ENCODE measurements at regions not wholly inside any gene's neighbourhood (a gene's known extent, or its start where the extent isn't known, plus 50 kb on each side); places are given as distances from the start of the nearest gene placed in this dataset.

DNA sequence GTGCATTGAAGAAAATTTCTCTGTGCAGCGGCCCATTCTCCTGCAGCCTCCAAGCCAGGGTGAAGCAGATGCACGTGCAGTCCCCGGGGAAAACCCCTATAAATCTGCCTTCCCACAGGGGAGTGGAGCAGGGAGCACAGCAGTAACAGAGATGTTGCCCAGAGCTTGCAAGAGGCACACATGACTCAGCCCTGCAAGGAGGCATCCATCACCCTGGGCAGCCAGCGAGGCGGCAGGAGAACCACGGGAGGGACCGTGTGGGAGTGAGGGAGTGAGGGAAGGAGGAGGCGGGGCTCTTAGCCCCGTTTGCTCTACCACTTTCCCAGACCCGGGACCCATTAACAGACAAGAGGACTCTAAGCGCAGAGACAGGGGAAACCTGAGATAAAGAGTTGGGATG, 96.2 kb upstream of the ARAP3 start:
- no peak for DNase-seq (ENCODE audit: low spot score)

GRCh38 chr5:141777711-141778110, 95.7 kb upstream of the ARAP3 start:
- no peak for DNase-seq (ENCODE audit: low spot score)

GRCh38 chr5:141777130-141777529, 95.1 kb upstream of the ARAP3 start:
- DNase-seq (ENCODE audit: low spot score) = no peak

DNA sequence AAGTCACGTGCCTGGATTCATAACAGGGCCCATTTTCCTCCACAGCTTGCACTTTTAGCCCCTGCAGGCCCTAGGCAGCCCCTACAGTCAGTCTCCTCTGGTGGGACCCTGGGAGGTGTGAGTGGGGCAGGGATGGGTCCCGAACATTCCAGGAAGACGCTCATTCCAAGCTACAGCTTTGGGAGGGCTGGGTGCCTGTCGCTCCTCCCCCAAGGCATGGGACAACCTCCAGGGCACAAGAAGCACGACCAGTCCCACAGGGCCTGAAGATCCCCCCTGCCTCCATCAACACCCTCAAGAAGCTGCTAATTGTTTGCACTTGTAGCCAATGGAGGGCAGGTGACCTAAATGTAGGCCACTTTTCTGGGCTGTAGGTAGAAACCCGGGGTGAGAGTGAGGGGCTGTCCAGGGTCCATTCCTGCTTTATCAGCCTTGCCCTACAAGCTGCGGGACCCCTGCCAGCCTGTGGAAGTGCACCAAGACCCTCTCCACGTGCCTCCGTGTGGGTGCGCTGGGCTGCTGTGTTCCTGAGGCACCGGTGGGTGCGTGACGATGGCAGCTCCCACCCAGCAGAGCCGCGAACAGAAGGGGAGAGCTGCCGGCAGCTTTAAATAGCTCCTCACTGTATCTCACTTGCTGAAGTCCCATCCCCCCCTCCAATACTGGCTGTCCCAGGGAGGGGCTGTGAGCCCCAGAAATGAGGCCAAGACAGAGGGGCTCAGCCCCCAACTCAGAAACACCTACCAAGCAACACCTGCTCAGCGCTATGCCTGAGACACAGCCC, 91.9 kb upstream of the ARAP3 start:
- no peak for DNase-seq (ENCODE audit: low spot score)

DNA sequence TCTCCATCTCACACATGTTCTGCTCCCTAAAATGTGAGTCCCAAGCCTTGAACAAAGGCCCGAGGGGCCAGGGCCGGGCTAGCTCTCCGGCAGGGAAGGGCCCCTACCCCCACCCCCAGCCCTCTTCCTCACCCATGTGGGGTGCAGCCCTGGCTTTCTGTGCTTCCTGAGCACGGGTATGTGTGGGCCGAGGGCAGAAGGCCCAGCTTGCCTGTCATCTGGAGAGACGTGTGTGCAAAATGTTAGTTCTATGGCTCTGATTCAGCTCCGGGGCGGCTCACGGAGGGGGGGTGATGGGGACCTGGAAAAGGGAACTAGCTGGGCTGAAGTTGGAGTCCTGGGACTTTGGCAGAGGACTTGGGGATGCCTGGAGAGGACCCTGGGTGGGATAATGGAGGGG, 90.3 kb upstream of the ARAP3 start:
- peak; percentile 56 for DNase-seq (ENCODE audit: low spot score)

DNA sequence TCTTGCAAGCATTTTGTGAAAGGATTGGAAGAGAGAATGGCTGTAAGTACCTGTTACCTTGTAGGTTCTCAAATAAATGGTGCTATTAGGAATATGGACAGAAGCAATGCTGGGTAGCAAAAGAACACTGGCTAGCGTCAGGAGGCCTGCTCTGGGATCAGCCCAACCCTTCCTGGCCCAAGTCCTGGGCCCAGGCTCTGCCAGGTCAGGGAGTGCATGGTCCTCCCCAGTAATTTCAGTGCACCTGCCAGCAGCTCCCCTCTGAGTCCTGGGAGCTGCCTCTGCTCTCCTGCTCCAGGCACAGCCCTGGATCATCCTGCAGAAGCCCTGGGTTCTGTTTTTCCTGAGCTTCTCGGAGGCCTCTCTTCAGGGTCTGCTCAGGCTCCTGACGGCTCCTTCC, 89.5 kb upstream of the ARAP3 start:
- DNase-seq (ENCODE audit: low spot score) = no peak

DNA sequence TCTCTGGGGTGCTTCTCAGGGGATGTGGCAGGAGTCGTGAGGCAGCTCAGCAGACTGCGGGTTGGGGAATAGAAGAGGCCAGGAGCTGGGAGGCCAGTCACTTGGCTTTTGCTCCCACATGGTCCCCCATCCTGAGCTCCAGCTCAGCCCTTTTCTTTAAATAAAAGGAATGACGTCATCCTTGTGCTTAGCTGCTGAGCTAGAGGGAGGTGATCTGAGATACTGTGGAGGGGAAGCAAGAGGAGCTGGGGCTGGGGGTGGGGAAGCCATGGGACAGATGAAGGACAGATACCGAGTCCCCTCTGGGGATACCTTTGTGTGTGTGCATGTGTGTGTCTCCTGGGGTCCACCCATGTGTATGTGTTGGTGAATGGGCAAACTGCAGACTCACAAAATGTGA, 89.0 kb upstream of the ARAP3 start:
- DNase-seq (ENCODE audit: low spot score) = no peak

DNA sequence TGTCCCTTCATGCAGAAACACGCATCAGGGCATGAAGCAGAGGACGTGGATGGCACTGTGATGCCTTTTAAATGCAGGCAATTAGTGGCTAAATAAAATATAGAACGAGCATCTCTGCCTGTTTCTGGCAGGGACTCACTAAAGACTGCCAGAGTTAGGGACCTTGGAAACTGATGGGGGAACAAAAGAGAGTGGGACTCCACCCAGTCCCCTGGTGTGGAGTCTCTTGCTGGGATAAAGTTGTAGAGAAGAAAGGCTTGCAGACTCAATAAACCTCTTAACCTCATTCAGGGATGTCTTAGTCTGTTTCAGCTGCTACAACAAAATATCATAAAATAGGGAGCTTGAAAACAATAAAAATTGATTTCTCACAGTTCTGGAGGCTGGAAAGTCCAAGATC, 87.6 kb upstream of the ARAP3 start:
- no peak for DNase-seq (ENCODE audit: low spot score)

DNA sequence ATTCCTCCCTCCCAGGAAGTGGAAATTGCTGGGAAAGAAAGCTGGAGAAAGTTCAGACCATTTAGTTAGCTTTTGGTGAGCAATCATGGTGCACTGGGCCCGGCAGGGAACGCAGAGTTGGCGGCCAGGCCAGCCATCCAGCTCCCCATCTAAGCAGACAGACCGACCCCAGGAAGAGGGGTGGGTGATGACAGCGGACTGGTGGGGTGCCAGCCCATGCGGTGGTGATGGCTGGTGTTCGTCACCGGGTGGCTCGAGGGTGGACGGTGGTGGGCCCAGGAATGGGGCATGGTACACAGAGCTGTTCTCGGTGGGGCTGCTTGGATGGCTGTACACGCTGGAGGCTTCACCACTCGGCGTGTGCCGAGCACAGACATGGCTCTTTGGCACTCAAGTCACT, 85.6 kb upstream of the ARAP3 start:
- DNase-seq (ENCODE audit: low spot score) = no peak

GRCh38 chr5:141765896-141766551, 84.0 kb upstream of the ARAP3 start:
- no peak for DNase-seq (ENCODE audit: low spot score)

- peak; percentile 40 for DNase-seq (ENCODE audit: low spot score)
Measured at GRCh38 chr5:141763541-141763940, 81.5 kb upstream of the ARAP3 start.

DNA sequence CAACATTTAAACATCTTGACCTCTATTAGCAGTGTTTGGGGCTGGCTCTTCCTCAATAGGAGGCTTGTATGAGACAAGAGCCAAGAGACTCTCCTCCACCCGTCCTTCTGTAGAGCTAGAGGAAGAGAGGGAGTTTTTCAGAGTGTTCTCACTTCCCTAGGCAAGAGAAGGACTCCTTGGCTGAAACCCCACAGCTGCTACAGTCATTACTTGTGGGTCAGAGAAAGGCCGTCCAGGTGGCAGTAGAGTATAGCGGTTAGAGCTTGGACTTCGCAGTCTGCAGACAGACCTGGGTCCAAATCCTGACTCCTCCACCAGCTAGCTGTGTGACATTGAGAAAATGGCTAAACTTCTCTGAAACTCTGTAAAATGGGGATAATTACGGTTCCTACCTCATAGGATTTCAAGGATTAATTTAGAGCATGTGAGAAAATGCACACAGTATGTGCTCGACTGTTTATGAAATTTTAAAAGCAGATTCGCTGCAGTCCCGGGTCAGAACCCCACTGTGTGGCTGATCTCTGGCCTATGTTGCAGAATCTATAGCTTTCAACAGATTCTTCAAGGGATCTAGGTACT, 80.8 kb upstream of the ARAP3 start:
- no peak for DNase-seq (ENCODE audit: low spot score)

DNA sequence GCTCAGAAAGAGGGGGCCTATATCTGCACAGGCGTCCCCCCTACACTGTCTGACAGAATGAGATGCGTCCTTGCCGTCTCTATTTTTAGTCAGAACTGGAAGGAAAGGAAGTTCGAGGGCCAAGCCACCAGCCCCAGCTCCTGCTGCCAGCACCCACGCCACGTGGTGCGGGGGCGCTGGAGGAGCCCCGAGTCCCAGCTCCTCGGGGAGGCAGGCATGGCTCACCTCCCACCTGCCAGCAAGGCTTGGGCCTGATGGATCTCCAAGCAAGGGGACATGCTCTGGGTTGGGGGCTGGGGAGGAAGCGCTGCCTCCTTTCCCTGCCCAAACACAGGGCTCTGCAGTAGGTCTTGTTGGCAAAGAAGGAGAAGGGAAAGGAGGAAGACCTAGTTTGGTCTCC, 80.3 kb upstream of the ARAP3 start:
- DNase-seq (ENCODE audit: low spot score) = no peak

DNA sequence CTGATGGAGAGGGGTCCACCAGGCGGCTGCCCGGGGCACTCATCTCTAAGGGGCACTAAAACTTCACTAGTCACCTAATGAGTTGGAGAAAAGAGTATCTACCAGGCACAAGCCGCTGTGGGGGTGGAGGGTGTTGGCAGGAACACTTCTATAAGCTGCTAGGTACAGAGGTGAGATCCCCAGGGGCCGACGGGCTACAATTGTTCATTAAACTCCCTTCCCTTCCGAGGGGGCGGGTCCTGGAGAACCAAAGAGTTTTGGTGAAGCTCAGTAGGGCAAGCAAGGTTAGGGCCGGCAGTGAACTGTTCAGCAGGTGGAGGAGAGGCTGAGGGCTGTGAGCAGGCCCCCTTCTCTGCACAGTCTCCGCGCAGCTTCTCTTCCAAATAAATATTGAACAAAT, 78.7 kb upstream of the ARAP3 start:
- no peak for DNase-seq (ENCODE audit: low spot score)

DNA sequence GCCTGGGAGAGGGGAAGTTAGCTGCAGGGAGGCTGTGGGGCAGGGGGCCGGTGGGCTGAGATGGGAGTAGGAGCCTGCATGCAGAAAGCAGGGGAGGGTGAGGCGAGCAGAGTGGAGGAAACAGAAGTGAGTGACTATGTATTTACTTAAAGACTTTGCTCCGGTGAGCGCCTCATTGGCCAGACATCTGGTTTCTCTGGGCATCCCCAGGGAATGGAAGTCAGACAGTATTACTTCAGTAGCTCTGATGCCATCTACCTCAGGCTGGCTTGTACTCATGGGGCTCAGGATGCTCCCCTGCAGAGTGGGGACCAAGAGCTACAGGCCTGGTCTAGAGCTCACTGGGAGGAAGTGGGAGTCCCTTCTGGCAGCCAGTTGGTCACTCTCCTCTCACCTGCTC, 78.2 kb upstream of the ARAP3 start:
- no peak for DNase-seq (ENCODE audit: low spot score)

DNA sequence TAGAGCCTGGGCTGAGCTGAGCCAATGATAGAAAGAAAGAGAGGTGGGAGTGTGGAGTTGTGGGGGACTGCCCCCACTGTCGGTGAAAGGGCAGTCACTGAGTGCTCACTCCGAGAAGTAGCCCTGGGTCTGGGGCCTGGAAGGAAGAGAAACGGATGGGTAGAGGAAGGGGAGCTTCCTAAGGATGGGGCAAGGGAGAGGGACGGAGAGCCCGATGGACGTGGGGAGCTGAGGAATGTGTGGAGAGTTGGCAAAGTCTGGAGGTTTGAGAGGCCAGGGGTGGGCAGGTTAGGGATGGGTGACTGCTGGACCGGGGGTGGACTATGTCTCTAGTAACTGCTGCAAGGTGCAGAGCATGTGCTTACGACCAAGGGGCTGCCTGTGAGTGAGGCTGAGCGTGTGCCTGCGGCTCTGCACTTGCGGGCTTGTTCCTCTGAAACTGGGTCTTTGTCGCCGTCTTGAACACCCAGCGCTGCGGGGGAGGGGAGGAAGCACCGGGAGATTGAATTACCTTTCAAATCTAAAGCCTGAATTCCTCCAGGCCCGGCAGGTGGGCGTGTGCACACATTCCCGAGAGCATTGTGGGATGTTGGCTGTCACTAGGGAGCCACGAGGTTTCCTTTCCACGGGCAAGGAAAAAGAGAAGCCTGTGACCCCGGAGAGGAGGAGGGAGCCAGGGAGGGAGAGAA, 76.4 kb upstream of the ARAP3 start:
- DNase-seq (ENCODE audit: low spot score) = no peak

- no peak for DNase-seq (ENCODE audit: low spot score)
Measured at GRCh38 chr5:141757402-141757801, 75.4 kb upstream of the ARAP3 start.

DNA sequence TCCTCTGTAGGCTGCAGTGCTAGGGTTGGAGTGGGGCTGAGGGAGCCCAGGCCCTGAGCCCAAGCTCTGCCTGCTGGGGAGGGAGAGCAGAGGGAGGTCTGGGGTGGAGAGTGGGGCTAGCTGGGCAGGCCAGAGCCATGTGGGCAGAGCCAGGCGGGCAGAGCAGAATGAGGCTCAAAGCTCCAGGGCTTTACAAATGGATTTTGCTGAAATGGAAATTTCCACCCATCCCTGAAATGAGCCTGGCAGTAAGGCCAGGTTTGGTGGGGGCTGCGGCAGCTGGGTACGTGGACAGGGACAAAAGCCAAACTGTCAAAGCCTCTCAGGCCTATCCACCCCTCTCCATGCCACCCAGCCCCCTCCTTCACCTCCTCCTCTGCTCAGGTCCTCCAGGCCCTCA, 74.2 kb upstream of the ARAP3 start:
- peak; percentile 50 for DNase-seq (ENCODE audit: low spot score)

DNA sequence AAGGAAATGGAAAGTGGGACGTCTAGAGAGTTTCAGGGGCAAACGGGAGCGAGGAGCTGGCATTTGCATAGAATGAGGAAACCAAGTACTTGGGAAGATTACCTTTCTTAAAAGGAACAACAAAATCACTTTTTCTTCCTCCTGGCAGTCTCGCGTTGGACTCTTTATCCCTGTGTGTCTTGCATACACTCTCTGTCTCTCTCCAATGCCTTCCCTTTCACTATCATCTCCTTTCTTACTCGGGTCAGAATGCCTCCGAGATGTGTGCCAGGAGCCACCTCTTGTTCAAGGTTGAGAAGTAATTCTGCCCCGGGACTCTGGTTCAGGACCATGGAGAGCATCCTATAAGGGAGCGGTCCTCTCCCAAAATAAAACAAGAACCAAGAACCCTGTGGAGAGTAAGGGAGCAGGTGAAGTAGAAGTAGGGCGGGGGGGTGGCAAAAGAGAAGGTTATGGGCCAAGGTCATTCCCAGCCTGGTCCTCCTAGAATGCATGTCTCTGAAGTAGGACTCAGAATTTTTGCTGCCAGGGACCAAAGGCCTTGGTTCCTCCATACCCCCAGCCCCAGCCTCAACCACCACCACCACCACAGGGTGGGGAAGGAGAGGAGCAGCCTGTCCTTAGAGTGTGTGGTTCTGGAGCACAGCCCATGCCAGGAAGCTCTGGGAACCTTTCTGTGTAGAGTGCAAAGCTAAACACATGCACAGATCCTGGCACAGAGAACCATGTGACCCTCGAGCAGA, 72.1 kb upstream of the ARAP3 start:
- no peak for DNase-seq (ENCODE audit: low spot score)

GRCh38 chr5:141753143-141753970, 71.3 kb upstream of the ARAP3 start:
- no peak for DNase-seq (ENCODE audit: low spot score)
